Left colon (tissue), 2 donors: ENCODE measurements at regions not wholly inside any gene's neighbourhood (a gene's known extent, or its start where the extent isn't known, plus 50 kb on each side); places are given as distances from the start of the nearest gene placed in this dataset.
"Not testable (repeated sequence)": the region's sequence is repeated elsewhere in the genome, so short reads cannot be mapped to it uniquely, and the experiment has no call there.

Source experiments
- ATAC-seq: fragments of 200-7000 bp; cut with Tn5 transposase; one replicate; pipeline ENCODE4 v1.9.1; 2020; ENCODE audit warnings: mild to moderate bottlenecking, moderate library complexity
- DNase-seq, 2 donors: peaks; one replicate each; pipeline ENCODE4 v3.0.0-alpha.2; 2020
- intact Hi-C, 2 donors: fragments of 100-400 bp; cut with DNase I in 1 of 2; cut with micrococcal nuclease in 1 of 2; formaldehyde crosslinking; loops; one replicate each; pipeline versions ENCODE4 v1.11.2 to v1.14.0; 2022; cut with DNase I, micrococcal nuclease
- donor health status: DM: no; HTN: no; CAD: no.
- donor health status: DM: yes; HTN: yes; CAD: no.

- intact Hi-C loops = no loop called here
- ATAC-seq (no peak), DNase-seq (no peak)
These were observed 1337.8 kb downstream of the BRD1 start for GRCh38 chr22:48489551-48490499.

- ATAC-seq = no peak
- DNase-seq = no peak
- intact Hi-C loops = no loop called here
These were observed 1338.8 kb downstream of the BRD1 start for GRCh38 chr22:48488611-48489511.

GRCh38 chr22:48488149-48488551 is 1339.5 kb downstream of the BRD1 start:
- intact Hi-C loops = no loop called here
- no peak for ATAC-seq
- no peak for DNase-seq

GRCh38 chr22:48486558-48486957 is 1341.1 kb downstream of the BRD1 start:
- DNase-seq (no peak), ATAC-seq (no peak)
- intact Hi-C loops = no loop called here

DNA sequence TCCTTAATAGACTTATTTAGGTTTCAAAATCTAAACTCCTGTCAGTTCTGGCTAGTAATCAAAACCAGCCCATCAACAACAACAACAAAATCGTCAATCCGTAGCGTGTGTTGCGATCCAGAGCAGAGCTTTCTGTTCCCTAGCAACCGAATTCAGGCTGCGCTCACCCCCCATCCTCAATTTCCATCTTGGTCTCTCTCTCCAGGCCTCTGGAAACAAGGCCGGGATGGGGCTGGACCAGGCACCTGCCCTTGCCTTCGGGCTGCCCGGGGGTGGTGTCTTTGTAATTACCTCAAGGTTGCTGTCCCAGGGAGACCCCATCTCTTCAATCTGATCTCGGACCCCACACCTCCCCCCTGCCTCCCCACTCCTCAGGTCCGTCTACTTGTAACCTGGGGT is 1341.5 kb downstream of the BRD1 start:
- DNase-seq (no peak), ATAC-seq (no peak)
- intact Hi-C loops = no loop called here

DNA sequence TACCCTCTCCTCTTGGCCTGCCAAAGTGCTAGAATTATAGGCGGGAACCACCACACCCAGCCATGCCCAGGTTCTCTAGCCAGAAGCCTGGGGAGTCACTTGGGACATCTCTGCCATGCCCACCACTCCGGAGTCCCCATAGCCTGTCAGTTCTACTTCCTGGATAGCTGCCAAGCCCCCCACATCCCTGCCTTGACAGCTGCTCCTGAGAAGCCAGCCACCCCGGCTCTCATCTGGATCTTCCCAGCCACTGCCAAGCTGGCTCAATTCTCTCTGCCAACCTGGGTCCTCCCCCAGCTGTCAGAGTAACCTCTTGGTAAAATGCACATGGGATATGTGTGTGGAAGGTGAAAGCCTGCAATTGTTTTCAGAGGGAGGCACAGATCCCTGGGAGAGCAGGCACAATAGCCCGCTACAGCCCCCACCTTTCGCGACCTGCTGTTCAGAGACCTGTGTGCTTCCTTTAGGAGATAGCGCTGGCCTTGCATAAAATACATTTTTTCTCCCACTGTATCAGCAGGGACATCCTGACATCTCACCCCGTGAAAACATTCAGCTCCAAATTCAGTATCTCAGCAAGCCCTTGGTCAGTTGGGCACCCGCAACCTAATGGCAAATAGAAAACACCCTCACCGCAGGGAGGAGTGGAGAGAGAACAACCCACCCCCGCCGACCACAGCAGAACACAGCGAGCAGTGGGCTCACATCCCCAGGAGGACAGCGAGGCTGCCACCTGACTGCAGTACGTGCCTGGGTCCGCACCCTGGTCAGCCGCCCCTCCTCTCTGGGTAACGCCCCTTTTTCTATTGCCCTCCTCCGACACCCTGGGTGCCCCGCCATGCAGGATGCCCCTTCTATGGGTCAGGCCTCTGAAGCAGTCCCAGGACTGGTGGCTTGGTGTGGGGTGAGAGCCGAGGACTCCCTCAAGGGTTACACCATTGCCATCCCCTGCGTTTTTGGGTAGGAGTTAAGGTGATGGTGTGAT is 1342.2 kb downstream of the BRD1 start:
- peak in 1 of 2 donors; percentile 14 for DNase-seq

DNA sequence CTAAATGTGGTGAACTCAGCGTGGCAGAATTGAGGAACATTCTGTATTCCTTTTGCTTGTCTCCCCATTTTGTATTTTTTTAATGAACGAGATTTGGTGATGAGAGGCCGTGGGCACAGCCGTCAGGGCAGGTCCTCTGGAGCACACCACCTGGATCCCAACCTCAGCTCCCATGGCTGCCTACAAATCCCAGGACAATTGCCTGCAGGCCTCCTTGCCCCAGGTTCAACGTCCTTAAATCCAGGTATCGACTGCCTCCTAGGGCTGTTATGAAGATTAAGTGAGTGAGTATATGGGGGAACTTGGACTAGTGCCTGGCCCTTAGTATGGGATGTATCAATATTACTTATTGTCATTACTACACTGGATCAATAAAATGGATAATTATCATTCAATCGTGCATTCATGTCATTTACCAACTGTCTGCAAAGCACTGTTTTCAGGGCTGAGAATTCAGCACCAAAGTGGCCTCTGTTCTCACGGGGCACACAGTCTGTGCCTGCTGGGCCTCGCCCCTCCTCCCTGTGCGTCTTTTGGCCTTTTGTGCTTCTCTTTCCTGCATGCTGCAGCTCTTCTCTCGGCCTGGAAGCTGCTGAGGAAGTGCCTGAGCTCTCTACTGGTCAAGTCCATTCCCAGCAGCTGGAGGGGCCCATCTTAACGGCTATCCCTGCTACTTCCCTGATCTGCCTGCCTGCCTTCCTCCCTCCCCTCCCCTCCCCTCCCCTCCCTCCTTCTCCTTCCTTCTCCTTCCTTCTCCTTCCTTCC is 1343.7 kb downstream of the BRD1 start:
- peak in 1 of 2 donors; percentile 10 for DNase-seq
- intact Hi-C loops = no loop called here
- ATAC-seq = no peak

More for the DNA sequence above, 1342.2 kb downstream of the BRD1 start:
- ATAC-seq = no peak
- intact Hi-C loops = no loop called here

GRCh38 chr22:48482771-48483170 is 1344.9 kb downstream of the BRD1 start:
- intact Hi-C loops = no loop called here
- ATAC-seq = no peak

DNA sequence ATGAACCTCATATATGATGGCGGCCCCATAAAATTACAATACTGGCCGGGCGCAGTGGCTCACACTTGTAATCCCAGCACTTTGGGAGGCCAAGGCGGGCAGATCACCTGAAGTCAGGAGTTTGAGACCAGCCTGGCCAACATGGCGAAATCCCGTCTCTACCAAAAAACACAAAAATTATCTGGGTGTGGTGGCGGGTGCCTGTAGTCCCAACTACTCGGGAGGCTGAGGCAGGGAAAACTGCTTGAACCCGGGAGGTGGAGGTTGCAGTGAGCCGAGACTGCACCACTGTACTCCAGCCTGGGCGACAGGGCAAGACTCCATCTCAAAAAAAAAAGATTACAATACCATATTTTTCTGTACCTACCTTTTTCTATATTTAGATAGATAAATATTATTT is 1345.5 kb downstream of the BRD1 start:
- ATAC-seq, DNase-seq, intact Hi-C loops: not testable (repeated sequence)

More at GRCh38 chr22:48482771-48483170, 1344.9 kb downstream of the BRD1 start:
- DNase-seq = no peak

DNA sequence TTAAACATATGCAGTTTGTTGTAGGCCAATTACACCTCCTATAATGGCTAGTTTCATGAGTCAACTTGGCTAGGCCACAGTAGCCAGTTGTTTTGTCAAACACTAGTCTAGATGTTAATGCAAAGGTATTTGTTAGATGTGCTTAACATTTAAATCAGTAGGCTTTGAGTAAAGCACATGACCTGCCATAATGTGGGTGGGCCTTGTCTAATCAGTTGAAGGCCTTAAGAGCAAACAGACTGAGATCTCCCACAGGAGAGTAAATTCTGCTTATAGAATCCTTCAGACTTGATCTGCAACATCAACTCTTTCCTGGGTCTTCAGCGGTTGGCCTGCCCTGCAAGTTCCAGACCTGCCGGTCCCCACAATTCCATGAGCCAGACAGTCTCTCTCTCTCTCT is 1345.9 kb downstream of the BRD1 start:
- intact Hi-C loops = no loop called here
- ATAC-seq = no peak
- DNase-seq = no peak

- no peak for ATAC-seq
- intact Hi-C loops = no loop called here
- DNase-seq = peak in 1 of 2 donors; percentile 11
These were observed 1349.0 kb downstream of the BRD1 start for GRCh38 chr22:48478529-48479265.

DNA sequence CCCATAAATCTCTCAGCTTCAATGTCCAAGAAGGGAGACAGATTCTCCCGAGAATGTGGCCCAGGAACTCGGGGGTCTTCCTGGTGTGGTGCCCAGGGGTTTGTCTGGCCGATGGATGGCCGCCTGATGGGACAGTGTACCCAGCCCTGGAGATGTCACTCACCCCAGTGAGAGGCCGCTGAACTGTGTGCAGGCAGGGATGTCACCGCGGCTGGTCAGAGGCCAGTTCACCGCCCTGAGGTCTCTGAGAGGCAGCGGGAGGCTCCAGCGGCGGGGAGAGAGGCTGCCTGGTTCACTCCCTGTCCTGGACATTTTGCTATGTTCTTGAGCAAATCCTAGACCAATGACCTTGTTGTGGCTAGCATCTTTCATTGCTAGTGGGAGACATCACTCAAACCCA is 1349.5 kb downstream of the BRD1 start:
- ATAC-seq (no peak), DNase-seq (peak in 1 of 2 donors; percentile 8)
- intact Hi-C loops = no loop called here

GRCh38 chr22:48477031-48477721 is 1350.5 kb downstream of the BRD1 start:
- peak in 1 of 2 donors; percentile 5 for DNase-seq
- no peak for ATAC-seq
- intact Hi-C loops = no loop called here

DNA sequence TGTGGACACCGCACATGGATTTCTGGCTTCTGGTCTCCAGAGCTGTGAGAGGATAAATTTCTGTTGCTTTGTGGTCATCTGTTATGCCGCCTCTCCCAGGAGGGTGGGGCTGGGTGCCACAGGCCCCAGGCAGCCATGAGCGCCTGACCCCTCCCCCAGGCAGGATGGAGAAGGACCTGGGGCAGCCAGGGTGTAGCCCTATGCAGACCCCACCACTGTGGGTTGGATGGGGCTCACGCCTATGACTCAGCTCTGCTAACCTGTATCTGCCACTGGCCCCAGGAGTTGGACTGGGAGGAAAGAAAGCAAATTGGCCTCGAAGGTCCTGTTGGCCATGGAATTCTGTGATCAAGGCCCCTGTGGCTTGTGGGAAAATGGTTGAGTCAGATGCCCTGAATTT is 1351.1 kb downstream of the BRD1 start:
- ATAC-seq (no peak), DNase-seq (peak in 1 of 2 donors; percentile 14)
- intact Hi-C loops = no loop called here

- intact Hi-C loops = no loop called here
- ATAC-seq (no peak), DNase-seq (peak in 1 of 2 donors; percentile 3)
These were observed 1351.9 kb downstream of the BRD1 start for GRCh38 chr22:48475661-48476345.

GRCh38 chr22:48474881-48475280 is 1352.8 kb downstream of the BRD1 start:
- intact Hi-C loops = no loop called here
- ATAC-seq (no peak), DNase-seq (peak in 1 of 2 donors; percentile 10)
